NT2/D1 (cell line): ENCODE measurements at regions not wholly inside any gene's neighbourhood (a gene's known extent, or its start where the extent isn't known, plus 50 kb on each side); places are given as distances from the start of the nearest gene placed in this dataset.

Source experiments
- SUZ12 ChIP-seq: IDR thresholded peaks from 2 replicates; pipeline ENCODE4 v1.6.1; 2011; ENCODE audit not compliant: insufficient read length, insufficient read depth; ENCODE audit errors: extremely low read depth
- YY1 ChIP-seq: IDR thresholded peaks from 2 replicates; pipeline ENCODE4 v1.6.1; 2011; ENCODE audit not compliant: insufficient read length, insufficient read depth
- ZNF274 ChIP-seq: IDR thresholded peaks from 2 replicates; pipeline ENCODE4 v1.6.1; 2011; ENCODE audit warnings: mild to moderate bottlenecking, low read depth, low read length

GRCh38 chr6:117079951-117080350 lies 185.4 kb upstream of the VGLL2 start:
- no peak for TF ChIP-seq ZNF274
- no peak for TF ChIP-seq YY1
- no peak for TF ChIP-seq SUZ12
